ENCODE measurements at regions not wholly inside any gene's neighbourhood (a gene's known extent, or its start where the extent isn't known, plus 50 kb on each side); places are given as distances from the start of the nearest gene placed in this dataset.

- no peaks in the 10 kb centered on the region for H3K36me3 ChIP-seq (replicated peaks in 1 of 2; ENCODE audit: control insufficient read depth in 1 of 2, insufficient read depth in 2 of 2, low read length in 2 of 2)
- H3K4me2 ChIP-seq (ENCODE audit: low read depth, low read length) = no peak overlapping the region
- H3K4me3 ChIP-seq (replicated peaks in 1 of 3; ENCODE audit: insufficient read depth in 1 of 3, low read depth in 2 of 3, low read length in 3 of 3) = no peak overlapping the region
- in situ Hi-C loops (cut with HindIII; ENCODE audit: extremely low pct_ligation_motif_present, low pct_unique_long_range_greater_than_20kb) (no loop called here), intact Hi-C loops (cut with micrococcal nuclease; ENCODE audit: unreplicated experiment) (no loop called here)
- H4K20me1 ChIP-seq (ENCODE audit: insufficient read depth, low read length) = no peaks in the 10 kb centered on the region
- no peak overlapping the region for H2AFZ ChIP-seq (ENCODE audit: low read length)
- FAIRE-seq = no peak
- H3K4me1 ChIP-seq (ENCODE audit: insufficient read depth, low read length) = no peaks in the 10 kb centered on the region
- no peaks in the 10 kb centered on the region for H3K79me2 ChIP-seq (ENCODE audit: insufficient read depth, low read length)
- peaks cover 44% of the 10 kb centered on the region for H3K9me3 ChIP-seq (ENCODE audit: low read length)
- no peaks in the 10 kb centered on the region for H3K27me3 ChIP-seq (ENCODE audit: control insufficient read depth in 1 of 2, insufficient read depth in 2 of 2, low read length in 2 of 2)
- POLR2A ChIA-PET = no interaction called here
- CTCF ChIA-PET (ENCODE audit: low intra/inter-chr PET ratio, low total read pairs) = no interaction called here
- H3K9ac ChIP-seq (ENCODE audit: insufficient read depth, low read depth, low read length) = no peak overlapping the region
- BruUV-seq (replicated peaks) = no TSS peak
- TF ChIP-seq ZNF878 (CRISPR knock-in tag; IDR thresholded peaks at IDR 0.05) = no peak
- TF ChIP-seq CHD2 (IDR thresholded peaks at IDR 0.05; ENCODE audit: low read depth, low read length) = no peak
- TF ChIP-seq ASH2L (IDR thresholded peaks at IDR 0.05; ENCODE audit: insufficient read length, low read depth, low read length) = no peak
- TF ChIP-seq ZNF782 (CRISPR knock-in tag; IDR thresholded peaks at IDR 0.05; ENCODE audit: borderline replicate concordance) = no peak
- no peak for TF ChIP-seq HOXA7 (CRISPR knock-in tag; IDR thresholded peaks at IDR 0.05)
- TF ChIP-seq ZNF282 (IDR thresholded peaks at IDR 0.05; ENCODE audit: partially characterized antibody) = no peak
- TF ChIP-seq MBD4 (IDR thresholded peaks at IDR 0.05; ENCODE audit: borderline replicate concordance, low read length) = no peak
- no peak for TF ChIP-seq ZNF224 (CRISPR knock-in tag; IDR thresholded peaks at IDR 0.05)
- no peak for TF ChIP-seq CERS6 (CRISPR knock-in tag; IDR thresholded peaks at IDR 0.05)
- TF ChIP-seq ZNF777 (CRISPR knock-in tag; IDR thresholded peaks at IDR 0.05) = no peak
- no peak for TF ChIP-seq ZBTB21 (CRISPR knock-in tag; IDR thresholded peaks at IDR 0.05)
- no peak for TF ChIP-seq ZNF101 (CRISPR knock-in tag; IDR thresholded peaks at IDR 0.05; ENCODE audit: borderline replicate concordance, low read depth)
- no peak for TF ChIP-seq DPF2 (CRISPR knock-in tag; IDR thresholded peaks at IDR 0.05; ENCODE audit: borderline replicate concordance, low read depth)
- TF ChIP-seq, protein P1, sequence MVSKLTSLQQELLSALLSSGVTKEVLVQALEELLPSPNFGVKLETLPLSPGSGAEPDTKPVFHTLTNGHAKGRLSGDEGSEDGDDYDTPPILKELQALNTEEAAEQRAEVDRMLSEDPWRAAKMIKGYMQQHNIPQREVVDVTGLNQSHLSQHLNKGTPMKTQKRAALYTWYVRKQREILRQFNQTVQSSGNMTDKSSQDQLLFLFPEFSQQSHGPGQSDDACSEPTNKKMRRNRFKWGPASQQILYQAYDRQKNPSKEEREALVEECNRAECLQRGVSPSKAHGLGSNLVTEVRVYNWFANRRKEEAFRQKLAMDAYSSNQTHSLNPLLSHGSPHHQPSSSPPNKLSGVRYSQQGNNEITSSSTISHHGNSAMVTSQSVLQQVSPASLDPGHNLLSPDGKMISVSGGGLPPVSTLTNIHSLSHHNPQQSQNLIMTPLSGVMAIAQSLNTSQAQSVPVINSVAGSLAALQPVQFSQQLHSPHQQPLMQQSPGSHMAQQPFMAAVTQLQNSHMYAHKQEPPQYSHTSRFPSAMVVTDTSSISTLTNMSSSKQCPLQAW (CRISPR knock-in tag; IDR thresholded peaks at IDR 0.05) = no peak
- no peak overlapping the region for H3K27ac ChIP-seq (ENCODE audit: extremely low read length, insufficient read depth, low read length)
- no peak for DNase-seq (ENCODE audit: low spot score)
- ATAC-seq = no peak
Measured at GRCh38 chrY:13611965-13612364, 91.7 kb upstream of the TMSB4Y start.

Data from HepG2 (cell line).